GM12891 (cell line): ENCODE measurements at regions not wholly inside any gene's neighbourhood (a gene's known extent, or its start where the extent isn't known, plus 50 kb on each side); places are given as distances from the start of the nearest gene placed in this dataset.

Experiments
- POLR2A ChIP-seq: IDR thresholded peaks from 2 replicates; pipeline ENCODE4 v1.6.1; 2011; ENCODE audit warnings: low read depth, low read length, control low read depth
- POLR2AphosphoS5 ChIP-seq: IDR thresholded peaks from 2 replicates; pipeline ENCODE4 v1.6.1; 2011; ENCODE audit warnings: low read depth, low read length, control low read depth
- SPI1 ChIP-seq: IDR thresholded peaks from 2 replicates; pipeline ENCODE4 v1.6.1; 2011; ENCODE audit warnings: low read depth, low read length, control low read depth
- TAF1 ChIP-seq: IDR thresholded peaks from 2 replicates; pipeline ENCODE4 v1.6.1; 2011; ENCODE audit warnings: low read depth, low read length, control low read depth

GRCh38 chr6:87945966-87946365 is 101.7 kb upstream of the SPACA1 start:
- TF ChIP-seq POLR2A (no peak), TAF1 (no peak), SPI1 (no peak), POLR2AphosphoS5 (no peak)
